22Rv1 (cell line): ENCODE measurements at regions not wholly inside any gene's neighbourhood (a gene's known extent, or its start where the extent isn't known, plus 50 kb on each side); places are given as distances from the start of the nearest gene placed in this dataset.

Source experiments
- ZFX ChIP-seq: fragments of 450-650 bp; IDR thresholded peaks from 2 replicates; pipeline ENCODE4 v1.6.1; 2017; ENCODE audit warnings: antibody characterized with exemption, borderline replicate concordance
- TF ChIP-seq, protein P1 (sequence below): fragments of 450-650 bp; IDR thresholded peaks from 2 replicates; pipeline ENCODE4 v1.5.1; 2017; ENCODE audit warnings: mild to moderate bottlenecking

DNA sequence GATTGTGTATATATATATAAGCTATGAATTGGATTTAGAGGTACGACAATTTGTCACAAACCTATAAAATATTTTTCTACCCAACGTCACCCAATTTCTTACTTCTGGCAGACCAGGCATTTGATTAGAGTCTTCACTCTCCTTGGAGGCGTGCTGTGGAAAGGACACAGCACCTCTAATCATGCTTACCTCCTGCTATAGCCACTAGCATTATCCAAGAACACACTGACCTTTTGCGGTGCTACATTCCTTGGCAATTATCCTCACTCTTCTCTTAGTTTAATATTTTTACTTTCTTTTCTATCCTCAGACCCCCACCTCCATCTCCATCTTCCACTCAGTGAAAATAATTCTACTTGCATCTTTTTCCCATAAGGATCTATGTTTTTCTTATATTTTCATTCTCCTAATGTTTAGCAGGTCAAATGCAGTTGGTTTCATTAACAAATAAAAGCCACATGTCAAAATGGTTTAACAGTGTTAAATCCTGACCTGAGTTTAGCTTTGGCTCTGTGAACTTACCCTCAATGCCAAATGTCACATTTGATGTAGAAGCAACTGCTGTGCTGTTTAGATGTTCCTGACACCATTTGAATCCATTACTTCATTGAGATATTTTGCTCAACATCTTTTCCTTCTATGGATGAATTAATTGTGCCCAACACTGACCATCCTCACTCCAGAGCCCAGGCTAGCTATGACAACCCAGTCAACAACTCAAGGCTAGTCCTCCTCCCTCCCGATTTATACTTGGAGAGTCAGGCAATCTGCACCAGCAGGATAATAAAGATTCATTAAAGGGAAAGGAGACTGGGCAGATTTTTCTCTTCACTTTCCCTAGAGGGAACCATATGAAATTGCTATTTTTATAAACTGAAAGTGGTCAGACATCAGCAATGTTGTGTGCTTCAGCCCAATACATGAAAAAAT lies 240.5 kb downstream of the MREG start:
- TF ChIP-seq, protein P1, sequence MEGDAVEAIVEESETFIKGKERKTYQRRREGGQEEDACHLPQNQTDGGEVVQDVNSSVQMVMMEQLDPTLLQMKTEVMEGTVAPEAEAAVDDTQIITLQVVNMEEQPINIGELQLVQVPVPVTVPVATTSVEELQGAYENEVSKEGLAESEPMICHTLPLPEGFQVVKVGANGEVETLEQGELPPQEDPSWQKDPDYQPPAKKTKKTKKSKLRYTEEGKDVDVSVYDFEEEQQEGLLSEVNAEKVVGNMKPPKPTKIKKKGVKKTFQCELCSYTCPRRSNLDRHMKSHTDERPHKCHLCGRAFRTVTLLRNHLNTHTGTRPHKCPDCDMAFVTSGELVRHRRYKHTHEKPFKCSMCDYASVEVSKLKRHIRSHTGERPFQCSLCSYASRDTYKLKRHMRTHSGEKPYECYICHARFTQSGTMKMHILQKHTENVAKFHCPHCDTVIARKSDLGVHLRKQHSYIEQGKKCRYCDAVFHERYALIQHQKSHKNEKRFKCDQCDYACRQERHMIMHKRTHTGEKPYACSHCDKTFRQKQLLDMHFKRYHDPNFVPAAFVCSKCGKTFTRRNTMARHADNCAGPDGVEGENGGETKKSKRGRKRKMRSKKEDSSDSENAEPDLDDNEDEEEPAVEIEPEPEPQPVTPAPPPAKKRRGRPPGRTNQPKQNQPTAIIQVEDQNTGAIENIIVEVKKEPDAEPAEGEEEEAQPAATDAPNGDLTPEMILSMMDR = no peak
- no peak for TF ChIP-seq ZFX
